Urothelium cell line (cell line): ENCODE measurements at regions not wholly inside any gene's neighbourhood (a gene's known extent, or its start where the extent isn't known, plus 50 kb on each side); places are given as distances from the start of the nearest gene placed in this dataset.

Experiments
- DNase-seq: peaks from one replicate; pipeline ENCODE4 v3.0.0; 2011; ENCODE audit warnings: low spot score, mixed read lengths
- FAIRE-seq: peaks from 2 replicates; lab custom pipeline; 2011; peaks lifted over from hg19 to GRCh38; lab: Jason Lieb, UNC

DNA sequence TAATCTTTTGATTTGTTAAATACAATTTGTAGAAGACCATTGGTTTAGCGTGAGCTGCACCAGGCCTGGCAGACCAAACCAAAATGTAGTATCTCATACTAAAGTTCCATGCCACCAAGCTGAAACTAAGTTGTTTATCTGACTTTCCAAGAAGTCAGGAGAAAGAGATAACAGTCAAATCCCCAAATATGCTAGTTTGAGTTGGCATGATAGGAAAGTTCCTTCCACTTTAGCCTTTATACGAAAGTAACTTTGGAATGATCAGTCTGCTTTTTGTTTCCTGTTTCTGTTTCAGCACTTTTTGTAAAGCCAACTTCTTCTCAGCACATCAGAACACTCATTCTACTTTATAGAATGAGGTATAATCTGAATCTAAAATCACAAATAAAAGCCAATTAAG lies 449.2 kb downstream of the GRXCR1 start:
- no peak for FAIRE-seq
- DNase-seq: no peak

- FAIRE-seq: no peak
These were observed 450.8 kb downstream of the GRXCR1 start for GRCh38 chr4:43343298-43343697.

DNA sequence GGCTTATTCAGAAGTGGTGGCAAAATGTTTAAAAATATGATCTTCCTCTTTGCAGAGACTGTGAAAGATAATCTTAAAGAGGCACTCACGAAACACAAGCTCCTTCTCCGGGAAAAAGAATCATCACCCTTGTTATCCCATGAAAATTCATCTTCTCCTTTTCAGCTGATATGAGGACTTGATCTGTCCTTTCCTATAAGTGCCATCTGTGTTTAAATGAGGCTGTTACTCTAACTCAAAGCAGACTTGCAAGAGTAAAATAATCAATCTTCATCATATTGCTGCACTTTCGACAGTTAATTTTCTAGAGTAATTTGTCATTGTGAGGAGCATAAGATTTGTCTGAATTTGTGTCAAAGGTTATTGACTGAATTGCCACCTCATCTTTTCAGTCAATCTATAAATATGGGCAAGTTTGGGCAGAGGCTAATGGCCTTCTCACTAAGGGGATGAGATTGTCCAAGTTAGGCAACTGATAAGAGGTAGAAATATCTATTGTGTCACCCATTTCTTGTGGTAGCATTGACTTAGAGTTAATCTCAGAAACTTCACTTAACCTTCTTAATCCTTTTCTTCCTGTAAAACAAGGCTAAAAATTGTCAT lies 452.9 kb downstream of the GRXCR1 start:
- FAIRE-seq (no peak), DNase-seq (no peak)

More at GRCh38 chr4:43343298-43343697, 450.8 kb downstream of the GRXCR1 start:
- no peak for DNase-seq

- FAIRE-seq: no peak
These were observed 456.1 kb downstream of the GRXCR1 start for GRCh38 chr4:43348591-43348990.

DNA sequence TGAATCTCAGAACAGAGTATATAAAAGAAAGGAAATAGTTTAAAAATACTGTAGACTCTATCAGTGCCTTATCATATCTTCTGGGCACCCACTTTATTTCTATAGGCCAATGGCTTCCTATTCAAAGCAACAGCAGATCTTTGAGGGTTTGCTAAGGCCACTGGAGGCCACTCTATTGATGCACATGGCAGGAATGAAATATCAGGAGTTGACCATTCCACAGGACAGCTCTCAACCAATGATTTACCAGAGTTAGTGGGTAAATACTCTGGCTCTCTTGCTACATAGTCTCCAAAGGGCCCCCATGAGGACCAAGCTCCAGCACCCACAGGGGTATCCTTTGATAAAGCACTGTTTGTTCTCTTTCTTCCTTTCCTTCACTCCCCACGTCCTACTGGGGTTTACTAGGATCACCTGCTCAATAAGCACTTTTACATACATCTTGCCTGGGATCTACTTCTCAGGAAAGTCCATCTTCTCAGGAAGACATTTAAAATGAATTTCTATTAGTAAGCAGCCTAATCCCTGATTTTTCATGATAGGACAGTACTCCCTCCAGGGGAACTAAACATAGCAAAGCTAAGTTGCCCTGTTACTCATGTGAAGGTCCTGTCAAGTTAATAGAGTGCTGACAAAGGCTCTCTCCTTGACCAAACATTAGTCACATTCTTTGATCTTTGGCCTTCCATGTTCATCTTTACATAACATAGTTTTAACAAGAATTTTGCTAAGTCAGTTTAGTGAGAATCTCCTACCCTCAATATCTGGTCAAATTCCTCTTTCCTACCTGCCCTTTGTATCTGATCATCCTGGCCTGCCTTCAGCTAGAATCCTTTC lies 459.7 kb downstream of the GRXCR1 start:
- no peak for FAIRE-seq
- no peak for DNase-seq

More at GRCh38 chr4:43348591-43348990, 456.1 kb downstream of the GRXCR1 start:
- no peak for DNase-seq

- DNase-seq: no peak
These were observed 460.3 kb downstream of the GRXCR1 start for GRCh38 chr4:43352859-43353258.

GRCh38 chr4:43353552-43353951 lies 461.0 kb downstream of the GRXCR1 start:
- FAIRE-seq: no peak
- DNase-seq: no peak

More at GRCh38 chr4:43352859-43353258, 460.3 kb downstream of the GRXCR1 start:
- FAIRE-seq: no peak

DNA sequence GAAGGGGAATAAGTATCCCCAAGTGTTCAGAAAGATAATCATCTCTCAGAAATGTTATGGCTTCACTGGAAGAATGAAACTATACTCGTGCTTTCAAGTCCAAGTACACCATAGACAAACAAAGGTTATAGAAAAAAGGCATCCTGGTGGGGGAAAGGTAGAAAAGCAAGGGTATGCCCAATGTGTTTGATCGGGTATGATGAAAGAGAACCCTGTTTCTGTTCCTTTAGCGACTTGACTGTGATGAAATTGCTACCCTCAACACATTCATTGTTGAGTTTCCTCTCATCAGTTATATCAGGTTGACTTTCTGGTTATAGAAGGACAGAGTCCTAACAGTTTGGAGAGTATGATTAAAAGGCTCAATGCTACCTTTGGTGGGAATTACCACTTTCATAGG lies 464.3 kb downstream of the GRXCR1 start:
- no peak for DNase-seq
- no peak for FAIRE-seq

GRCh38 chr4:43357252-43357974 lies 464.9 kb downstream of the GRXCR1 start:
- FAIRE-seq: no peak

DNA sequence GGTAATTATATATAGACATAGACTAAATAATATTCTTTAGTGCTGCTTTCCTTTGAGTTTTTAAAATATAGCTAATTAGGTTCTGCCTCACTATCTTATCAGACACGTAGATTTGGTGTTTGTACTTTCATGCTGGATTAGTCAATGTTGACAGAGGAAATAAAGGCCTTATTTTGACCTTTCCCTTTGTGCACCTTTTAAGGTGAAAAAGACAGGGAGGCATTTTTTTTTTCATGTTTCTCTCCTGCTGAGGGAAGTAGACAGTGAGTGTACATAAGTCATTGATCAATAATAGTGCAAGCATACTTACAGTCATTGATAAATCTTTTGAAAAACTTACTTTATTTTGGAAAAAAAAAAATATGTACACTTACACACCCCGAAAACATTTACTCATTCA lies 467.8 kb downstream of the GRXCR1 start:
- DNase-seq (no peak), FAIRE-seq (no peak)

More at GRCh38 chr4:43357252-43357974, 464.9 kb downstream of the GRXCR1 start:
- no peak for DNase-seq

DNA sequence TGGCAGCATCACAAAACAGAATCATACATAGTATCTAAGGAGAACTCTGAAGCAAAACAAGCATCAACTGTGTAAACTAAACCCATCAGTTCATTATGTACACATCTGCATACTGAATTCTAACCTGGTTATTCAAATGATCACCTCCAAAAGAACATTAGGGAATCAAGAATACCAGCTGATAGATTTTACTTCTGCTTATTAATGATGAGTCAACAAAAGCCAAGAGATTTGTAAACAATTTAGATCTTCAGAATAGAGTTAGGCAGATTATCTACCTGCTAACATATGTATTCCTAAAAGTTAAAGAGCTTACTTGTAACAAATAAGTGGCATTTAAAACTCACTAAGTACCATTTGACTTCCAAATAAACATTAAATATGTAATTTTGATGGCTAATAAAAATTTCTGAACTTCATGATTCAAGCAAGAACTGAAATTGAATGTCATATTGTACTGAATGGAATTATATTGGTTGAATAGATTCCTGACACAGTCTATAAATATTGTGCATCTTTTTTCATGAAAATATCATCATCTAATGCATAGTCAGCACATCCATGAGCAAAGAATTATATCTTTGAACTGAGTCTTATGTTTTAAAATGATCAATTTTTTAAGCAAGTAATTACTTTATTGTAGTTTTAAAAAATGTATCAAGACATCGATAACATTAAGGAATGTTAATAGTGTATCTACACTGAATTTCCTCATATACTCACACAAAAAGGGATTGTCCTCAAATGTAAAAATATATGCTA lies 470.5 kb downstream of the GRXCR1 start:
- no peak for DNase-seq
- no peak for FAIRE-seq

GRCh38 chr4:43369036-43369594 lies 476.6 kb downstream of the GRXCR1 start:
- FAIRE-seq: no peak
- DNase-seq: no peak

GRCh38 chr4:43373201-43373600 lies 480.7 kb downstream of the GRXCR1 start:
- DNase-seq (no peak), FAIRE-seq (no peak)

- DNase-seq (no peak), FAIRE-seq (no peak)
These were observed 481.8 kb downstream of the GRXCR1 start for GRCh38 chr4:43374216-43374751.

- no peak for DNase-seq
- FAIRE-seq: no peak
These were observed 486.5 kb downstream of the GRXCR1 start for GRCh38 chr4:43379016-43379415.

- FAIRE-seq: no peak
- no peak for DNase-seq
These were observed 487.6 kb downstream of the GRXCR1 start for GRCh38 chr4:43380093-43380492.

DNA sequence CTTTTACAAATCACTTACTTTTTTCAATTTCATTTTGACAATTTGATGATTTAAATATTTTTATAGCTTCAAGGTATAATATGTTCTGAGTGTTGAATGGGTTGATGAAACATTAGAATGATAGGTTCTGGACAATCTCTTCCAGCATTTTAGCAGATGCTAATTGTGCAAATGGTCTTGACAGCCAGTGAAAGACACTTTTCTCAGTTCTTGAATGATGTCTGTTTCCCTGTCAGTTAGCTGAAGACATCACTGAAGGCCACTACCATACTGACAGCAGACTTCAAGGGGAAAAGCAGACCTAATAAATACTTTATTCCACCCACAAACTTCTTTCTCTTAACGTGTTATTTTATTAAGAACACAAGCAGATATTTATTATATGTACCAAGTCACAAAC lies 498.6 kb downstream of the GRXCR1 start:
- FAIRE-seq (no peak), DNase-seq (no peak)

DNA sequence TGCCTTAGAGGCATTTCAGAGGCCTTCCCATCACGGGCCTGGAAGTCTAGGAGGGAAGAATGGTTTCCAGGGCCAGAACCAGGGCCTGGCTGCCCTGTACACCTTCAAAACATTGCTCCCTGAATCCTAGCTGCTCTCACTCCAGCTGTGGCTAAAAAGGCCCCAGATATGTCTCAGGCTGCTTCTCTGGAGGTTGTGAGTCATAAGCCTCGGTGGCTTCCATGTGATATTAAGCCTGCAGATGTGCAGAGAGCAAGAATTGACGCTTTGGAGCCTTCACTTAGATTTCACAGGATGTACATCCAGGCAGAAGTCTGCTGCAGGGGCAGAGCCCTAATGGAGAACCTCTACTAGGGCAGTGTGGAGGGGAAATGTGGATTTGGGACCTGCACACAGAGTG lies 502.5 kb downstream of the GRXCR1 start:
- DNase-seq: no peak
- FAIRE-seq: no peak

GRCh38 chr4:43399726-43400125 lies 507.2 kb downstream of the GRXCR1 start:
- no peak for DNase-seq
- no peak for FAIRE-seq

- DNase-seq: no peak
These were observed 509.9 kb downstream of the GRXCR1 start for GRCh38 chr4:43402393-43402792.

More at GRCh38 chr4:43402393-43402792, 509.9 kb downstream of the GRXCR1 start:
- FAIRE-seq: no peak
